ENCODE measurements at regions not wholly inside any gene's neighbourhood (a gene's known extent, or its start where the extent isn't known, plus 50 kb on each side); places are given as distances from the start of the nearest gene placed in this dataset.

- Histone ChIP-seq H3K4me1 (ENCODE audit: control insufficient read depth, extremely low read depth, insufficient read depth, low read length) (no peaks in the 10 kb centered on the region), H3K36me3 (ENCODE audit: control insufficient read depth in 2 of 2, extremely low read depth in 1 of 2, insufficient read depth in 2 of 2, low read length in 2 of 2) (no peaks in the 10 kb centered on the region), H3K9me3 (ENCODE audit: control insufficient read depth, low read depth, low read length) (no peaks in the 10 kb centered on the region), H2AFZ (ENCODE audit: control insufficient read depth, low read length) (no peak overlapping the region), H3K9ac (ENCODE audit: control insufficient read depth, extremely low read depth, insufficient read depth, low read length) (no peak overlapping the region), H4K20me1 (ENCODE audit: control insufficient read depth, extremely low read depth, insufficient read depth, low read length) (no peaks in the 10 kb centered on the region), H3K27ac (ENCODE audit: control insufficient read depth, insufficient read depth, low read length) (no peak overlapping the region), H3K9me1 (ENCODE audit: control insufficient read depth, extremely low read depth, insufficient read depth, low read length) (no peaks in the 10 kb centered on the region), H3K27me3 (ENCODE audit: control insufficient read depth, extremely low read depth, insufficient read depth, low read length) (no peaks in the 10 kb centered on the region), H3K4me2 (ENCODE audit: control insufficient read depth, extremely low read depth, insufficient read depth, low read depth, low read length) (no peak overlapping the region), H3K79me2 (ENCODE audit: control insufficient read depth, insufficient read depth, low read length) (no peaks in the 10 kb centered on the region), H3K4me3 (ENCODE audit: control insufficient read depth in 2 of 3, extremely low read depth in 1 of 3, insufficient read depth in 2 of 3, low read depth in 1 of 3, low read length in 3 of 3) (no peak overlapping the region)
- dilution Hi-C loops (cut with MboI; ENCODE audit: extremely low pct_ligation_motif_present, low sequenced_read_pairs): no loop called here
- DNase-seq (ENCODE audit: low read depth, low spot score): no peak
- FAIRE-seq: no peak
- TF ChIP-seq CTCF (optimal IDR thresholded peaks at IDR 0.05 in 1 of 3, IDR thresholded peaks at IDR 0.05 in 1 of 3, conservative IDR thresholded peaks at IDR 0.05 in 1 of 3; ENCODE audit: extremely low read depth in 1 of 3, insufficient read depth in 2 of 3, low read length in 3 of 3) (no peak), EZH2 (IDR thresholded peaks at IDR 0.05; ENCODE audit: low read length) (no peak)
These were observed 999.5 kb downstream of the JRKL start for GRCh38 chr11:97389270-97389669.

GRCh38 chr11:97398246-97398645 is 1008.4 kb downstream of the JRKL start:
- dilution Hi-C loops (cut with MboI; ENCODE audit: extremely low pct_ligation_motif_present, low sequenced_read_pairs): no loop called here
- Histone ChIP-seq H3K9me3 (ENCODE audit: control insufficient read depth, low read depth, low read length) (no peaks in the 10 kb centered on the region), H3K27ac (ENCODE audit: control insufficient read depth, insufficient read depth, low read length) (no peak overlapping the region), H3K36me3 (ENCODE audit: control insufficient read depth in 2 of 2, extremely low read depth in 1 of 2, insufficient read depth in 2 of 2, low read length in 2 of 2) (no peaks in the 10 kb centered on the region), H3K4me1 (ENCODE audit: control insufficient read depth, extremely low read depth, insufficient read depth, low read length) (no peaks in the 10 kb centered on the region), H3K27me3 (ENCODE audit: control insufficient read depth, extremely low read depth, insufficient read depth, low read length) (no peaks in the 10 kb centered on the region), H3K4me3 (ENCODE audit: control insufficient read depth in 2 of 3, extremely low read depth in 1 of 3, insufficient read depth in 2 of 3, low read depth in 1 of 3, low read length in 3 of 3) (no peak overlapping the region), H3K79me2 (ENCODE audit: control insufficient read depth, insufficient read depth, low read length) (no peaks in the 10 kb centered on the region), H3K9ac (ENCODE audit: control insufficient read depth, extremely low read depth, insufficient read depth, low read length) (no peak overlapping the region), H3K9me1 (ENCODE audit: control insufficient read depth, extremely low read depth, insufficient read depth, low read length) (no peaks in the 10 kb centered on the region), H3K4me2 (ENCODE audit: control insufficient read depth, extremely low read depth, insufficient read depth, low read depth, low read length) (no peak overlapping the region), H4K20me1 (ENCODE audit: control insufficient read depth, extremely low read depth, insufficient read depth, low read length) (no peaks in the 10 kb centered on the region), H2AFZ (ENCODE audit: control insufficient read depth, low read length) (no peak overlapping the region)
- TF ChIP-seq CTCF (optimal IDR thresholded peaks at IDR 0.05 in 1 of 3, IDR thresholded peaks at IDR 0.05 in 1 of 3, conservative IDR thresholded peaks at IDR 0.05 in 1 of 3; ENCODE audit: extremely low read depth in 1 of 3, insufficient read depth in 2 of 3, low read length in 3 of 3): no peak
- TF ChIP-seq EZH2 (IDR thresholded peaks at IDR 0.05; ENCODE audit: low read length): no peak
- DNase-seq (ENCODE audit: low read depth, low spot score) (no peak), FAIRE-seq (no peak)
